Esophagus muscularis mucosa (tissue), 4 donors: ENCODE measurements at regions not wholly inside any gene's neighbourhood (a gene's known extent, or its start where the extent isn't known, plus 50 kb on each side); places are given as distances from the start of the nearest gene placed in this dataset.

ENCODE experiments used
- DNase-seq: peaks from one replicate; pipeline ENCODE4 v3.0.0-alpha.2; 2017; ENCODE audit errors: extremely low spot score
- H3K27ac ChIP-seq, 4 donors: fragments of 200-600 bp; sonication (generic); replicated peaks in 1 of 4; 1 replicate in 3 of 4; 2 replicates in 1 of 4; pipeline ENCODE4 v1.5.1; 2016 to 2019; ENCODE audit warnings: mild to moderate bottlenecking in 1 of 4
- H3K27me3 ChIP-seq, 4 donors: fragments of 200-600 bp; sonication (generic); one replicate each; pipeline versions ENCODE4 v1.5.1 to v1.6.0; 2016 to 2019
- H3K36me3 ChIP-seq, 4 donors: fragments of 200-600 bp; sonication (generic); one replicate each; pipeline ENCODE4 v1.5.1; 2016 to 2019
- H3K4me1 ChIP-seq, 4 donors: fragments of 200-600 bp; sonication (generic); one replicate each; pipeline ENCODE4 v1.5.1; 2016 to 2019
- H3K4me3 ChIP-seq, 4 donors: fragments of 200-600 bp; sonication (generic); 1 replicate in 2 of 4; 2 replicates in 2 of 4; pipeline ENCODE4 v1.5.1; 2016 to 2019; ENCODE audit warnings: mild to moderate bottlenecking in 4 of 4, moderate library complexity in 1 of 4
- H3K9me3 ChIP-seq, 4 donors: fragments of 200-600 bp; sonication (generic); 1 replicate in 3 of 4; 2 replicates in 1 of 4; pipeline ENCODE4 v1.5.1; 2016 to 2019
- CTCF ChIP-seq, 3 experiments: fragments of 200-600 bp in 2 of 3; fragments of 450-650 bp in 1 of 3; sonication (generic) in 2 of 3; IDR thresholded peaks; one replicate each; pipeline ENCODE4 v1.5.1; 2017 to 2019; ENCODE audit warnings: antibody characterized with exemption in 3 of 3, mild to moderate bottlenecking in 2 of 3, moderate library complexity in 1 of 3
- EP300 ChIP-seq: sonication (generic); formaldehyde crosslinking; IDR thresholded peaks from one replicate; pipeline ENCODE4 v1.6.1; 2017; ENCODE audit warnings: antibody characterized with exemption
- POLR2A ChIP-seq: fragments of 450-650 bp; IDR thresholded peaks from one replicate; pipeline ENCODE4 v1.6.1; 2017; ENCODE audit warnings: antibody characterized with exemption, moderate library complexity, mild to moderate bottlenecking, low read depth
- POLR2AphosphoS5 ChIP-seq, 2 donors: sonication (generic); formaldehyde crosslinking; IDR thresholded peaks; one replicate each; pipeline ENCODE4 v1.6.1; 2017; ENCODE audit warnings: antibody characterized with exemption in 2 of 2
- WGBS: methylation state at CpG from one replicate; pipeline ENCODE4 v1.1.5; 2018; 5-methylcytosine and 5-hydroxymethylcytosine counted together
- intact Hi-C: fragments of 100-400 bp; cut with DNase I; formaldehyde crosslinking; loops from one replicate; pipeline ENCODE4 v1.15.1; 2023

DNA sequence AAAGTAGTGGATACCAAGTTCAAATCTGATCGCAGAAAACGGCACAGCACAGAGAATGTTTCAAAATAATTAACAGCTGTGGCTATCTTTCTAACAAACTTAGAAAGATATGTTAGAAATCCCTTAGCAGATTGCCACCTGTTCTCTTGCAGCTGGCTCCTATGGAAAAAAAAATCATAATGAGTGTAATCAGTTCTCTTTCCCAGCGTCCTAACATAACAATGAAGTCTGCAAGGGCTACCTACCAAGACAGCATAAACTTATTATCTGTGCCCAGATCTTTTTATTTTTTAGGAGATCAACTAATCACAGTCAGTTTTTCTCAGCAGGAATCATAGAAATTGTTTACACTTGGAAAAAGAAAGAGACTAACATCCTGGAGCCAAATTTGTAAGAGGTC is 358.6 kb upstream of the FOXG1 start:
- no peaks in the 10 kb centered on the region for H3K36me3 ChIP-seq
- no peak for TF ChIP-seq CTCF (IDR thresholded peaks at IDR 0.05)
- TF ChIP-seq EP300 = no peak
- no peak for TF ChIP-seq POLR2A
- TF ChIP-seq POLR2AphosphoS5 (IDR thresholded peaks at IDR 0.05) = no peak
- intact Hi-C loops = no loop called here
- no peak overlapping the region for H3K27ac ChIP-seq
- H3K4me3 ChIP-seq = no peak overlapping the region
- whole genome bisulfite sequencing = 36% methylated on average over 3 of the region's 3 CpGs
- DNase-seq = no peak
- H3K27me3 ChIP-seq = no peaks in the 10 kb centered on the region
- H3K4me1 ChIP-seq = no peaks in the 10 kb centered on the region
- no peaks in the 10 kb centered on the region for H3K9me3 ChIP-seq

GRCh38 chr14:28412077-28412476 is 354.5 kb upstream of the FOXG1 start:
- Histone ChIP-seq H3K27me3 (no peaks in the 10 kb centered on the region), H3K4me3 (no peak overlapping the region), H3K27ac (no peak overlapping the region), H3K4me1 (no peaks in the 10 kb centered on the region), H3K9me3 (no peaks in the 10 kb centered on the region), H3K36me3 (no peaks in the 10 kb centered on the region)
- TF ChIP-seq CTCF (IDR thresholded peaks at IDR 0.05) (no peak), POLR2A (no peak), EP300 (no peak), POLR2AphosphoS5 (IDR thresholded peaks at IDR 0.05) (no peak)
- no peak for DNase-seq
- 86% methylated on average over 3 of the region's 3 CpGs for WGBS
- intact Hi-C loops = no loop called here

DNA sequence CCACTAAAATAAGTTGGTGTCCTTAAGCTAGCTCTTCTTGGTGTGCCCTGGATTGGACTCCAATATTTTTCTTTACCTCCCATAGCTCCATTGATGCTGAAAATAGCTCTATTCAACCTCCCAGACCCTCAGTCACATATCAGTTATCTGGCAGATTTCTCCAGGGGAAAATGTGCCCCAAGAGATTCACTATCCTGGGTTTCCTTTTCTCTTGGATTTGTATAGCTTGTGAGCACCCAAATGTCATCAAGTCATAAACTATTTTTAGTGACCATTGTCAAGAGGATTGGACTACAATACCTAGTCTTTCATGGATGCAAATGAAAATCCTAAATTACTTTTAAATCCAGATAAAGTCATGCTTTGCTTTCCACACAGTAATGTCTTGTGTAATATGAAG is 339.6 kb upstream of the FOXG1 start:
- DNase-seq = no peak
- intact Hi-C loops = no loop called here
- Histone ChIP-seq H3K9me3 (peaks cover 0 to 10% (median 0%) of the 10 kb centered on the region in 4 donors), H3K4me3 (no peak overlapping the region), H3K36me3 (no peaks in the 10 kb centered on the region), H3K4me1 (no peaks in the 10 kb centered on the region), H3K27me3 (no peaks in the 10 kb centered on the region), H3K27ac (no peak overlapping the region)
- no peak for TF ChIP-seq CTCF (IDR thresholded peaks at IDR 0.05)
- no peak for TF ChIP-seq POLR2A
- no peak for TF ChIP-seq EP300
- no peak for TF ChIP-seq POLR2AphosphoS5 (IDR thresholded peaks at IDR 0.05)

DNA sequence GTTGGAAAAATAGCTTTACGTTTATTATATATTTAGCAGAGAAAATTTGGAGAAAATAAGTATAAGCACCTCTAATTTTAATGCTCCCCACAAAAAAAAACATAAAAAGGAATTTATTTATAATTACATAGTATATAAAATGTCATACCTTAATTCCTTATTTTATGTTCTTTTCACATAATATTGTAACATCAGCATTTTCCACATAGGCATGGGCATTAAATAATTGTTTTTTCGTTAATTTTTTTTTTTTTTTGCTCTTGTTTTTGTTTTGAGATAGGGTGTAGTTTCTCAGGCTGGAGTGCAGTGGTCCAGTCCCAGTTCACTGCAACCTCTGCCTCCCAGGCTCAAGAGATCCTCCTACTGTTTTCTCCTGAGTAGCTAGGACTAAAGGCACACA is 329.8 kb upstream of the FOXG1 start:
- Histone ChIP-seq H3K4me1 (no peaks in the 10 kb centered on the region), H3K27ac (no peak overlapping the region), H3K36me3 (no peaks in the 10 kb centered on the region), H3K4me3 (no peak overlapping the region), H3K27me3 (no peaks in the 10 kb centered on the region), H3K9me3 (no peaks in the 10 kb centered on the region)
- intact Hi-C loops = no loop called here
- WGBS = 69% methylated on average over 2 of the region's 2 CpGs
- no peak for DNase-seq
- no peak for TF ChIP-seq CTCF (IDR thresholded peaks at IDR 0.05)
- no peak for TF ChIP-seq POLR2AphosphoS5 (IDR thresholded peaks at IDR 0.05)
- TF ChIP-seq EP300 = no peak
- no peak for TF ChIP-seq POLR2A

DNA sequence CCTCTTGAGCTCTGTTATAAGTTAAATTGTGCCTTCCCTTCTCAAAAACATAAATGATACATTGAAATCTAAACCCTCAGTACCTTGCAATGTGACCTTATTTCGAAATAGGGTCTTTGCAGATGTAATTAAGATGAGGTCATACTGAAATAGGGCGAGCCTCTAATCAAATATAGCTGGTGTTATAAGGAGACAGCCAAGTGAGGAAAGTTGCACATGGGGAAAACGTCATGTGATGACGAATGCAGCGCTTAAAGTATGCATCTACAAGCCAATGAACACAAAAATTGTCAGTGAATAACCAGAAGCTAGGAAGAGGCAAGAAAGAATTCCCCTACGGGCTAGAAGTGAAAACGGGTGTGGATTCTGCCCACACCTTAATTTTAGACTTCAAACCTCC is 305.2 kb upstream of the FOXG1 start:
- intact Hi-C loops = no loop called here
- 59% methylated on average over 7 of the region's 7 CpGs for WGBS
- no peaks in the 10 kb centered on the region for H3K36me3 ChIP-seq
- no peak overlapping the region for H3K4me3 ChIP-seq
- no peak for DNase-seq
- no peaks in the 10 kb centered on the region for H3K27me3 ChIP-seq
- TF ChIP-seq POLR2AphosphoS5 (IDR thresholded peaks at IDR 0.05) = no peak
- TF ChIP-seq CTCF (IDR thresholded peaks at IDR 0.05) = no peak
- no peak for TF ChIP-seq POLR2A
- TF ChIP-seq EP300 = no peak
- no peaks in the 10 kb centered on the region for H3K4me1 ChIP-seq
- no peak overlapping the region for H3K27ac ChIP-seq
- peaks cover 0 to 6% (median 2%) of the 10 kb centered on the region in 4 donors for H3K9me3 ChIP-seq
